ENCODE measurements at regions not wholly inside any gene's neighbourhood (a gene's known extent, or its start where the extent isn't known, plus 50 kb on each side); places are given as distances from the start of the nearest gene placed in this dataset.

DNA sequence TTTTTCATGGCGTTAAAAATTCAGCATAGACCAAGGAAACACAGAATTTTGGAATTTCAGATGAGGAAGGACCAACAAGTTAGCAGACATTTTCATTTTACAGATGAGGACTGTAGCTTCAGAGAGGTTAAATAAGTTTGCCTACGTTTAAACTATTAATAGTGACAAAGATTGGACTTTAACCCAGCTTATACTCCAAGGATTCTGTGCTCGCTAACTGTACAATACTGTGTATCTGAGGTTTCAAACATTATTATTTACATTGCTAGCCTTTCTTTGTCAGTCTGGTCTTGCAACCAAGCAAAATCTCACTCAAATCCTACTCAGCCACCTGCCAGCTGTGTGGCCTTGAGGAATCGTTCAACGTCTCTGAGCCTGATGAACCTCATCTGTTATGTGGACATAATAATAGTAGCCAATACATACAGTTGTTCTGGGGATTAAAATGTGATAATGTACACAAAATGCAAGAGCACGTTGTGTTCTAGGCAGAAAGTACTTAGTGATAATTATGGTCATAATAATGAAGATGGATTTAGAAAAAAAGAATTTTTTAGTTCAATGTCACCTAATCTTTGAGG, 462.4 kb upstream of the TRIB2 start:
- Histone ChIP-seq H3K27me3 (no peaks in the 10 kb centered on the region), H3K36me3 (no peaks in the 10 kb centered on the region), H3K27ac (no peak overlapping the region), H3K9me3 (ENCODE audit: low read depth) (no peaks in the 10 kb centered on the region), H3K4me1 (ENCODE audit: low read depth) (peaks cover 7% of the 10 kb centered on the region), H3K4me3 (no peak overlapping the region)
- no peak for DNase-seq (ENCODE audit: low read depth in 1 of 2, low spot score in 1 of 2)
- TF ChIP-seq, protein P1, sequence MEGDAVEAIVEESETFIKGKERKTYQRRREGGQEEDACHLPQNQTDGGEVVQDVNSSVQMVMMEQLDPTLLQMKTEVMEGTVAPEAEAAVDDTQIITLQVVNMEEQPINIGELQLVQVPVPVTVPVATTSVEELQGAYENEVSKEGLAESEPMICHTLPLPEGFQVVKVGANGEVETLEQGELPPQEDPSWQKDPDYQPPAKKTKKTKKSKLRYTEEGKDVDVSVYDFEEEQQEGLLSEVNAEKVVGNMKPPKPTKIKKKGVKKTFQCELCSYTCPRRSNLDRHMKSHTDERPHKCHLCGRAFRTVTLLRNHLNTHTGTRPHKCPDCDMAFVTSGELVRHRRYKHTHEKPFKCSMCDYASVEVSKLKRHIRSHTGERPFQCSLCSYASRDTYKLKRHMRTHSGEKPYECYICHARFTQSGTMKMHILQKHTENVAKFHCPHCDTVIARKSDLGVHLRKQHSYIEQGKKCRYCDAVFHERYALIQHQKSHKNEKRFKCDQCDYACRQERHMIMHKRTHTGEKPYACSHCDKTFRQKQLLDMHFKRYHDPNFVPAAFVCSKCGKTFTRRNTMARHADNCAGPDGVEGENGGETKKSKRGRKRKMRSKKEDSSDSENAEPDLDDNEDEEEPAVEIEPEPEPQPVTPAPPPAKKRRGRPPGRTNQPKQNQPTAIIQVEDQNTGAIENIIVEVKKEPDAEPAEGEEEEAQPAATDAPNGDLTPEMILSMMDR (IDR thresholded peaks at IDR 0.05; ENCODE audit: low read depth, low read length) = no peak

DNA sequence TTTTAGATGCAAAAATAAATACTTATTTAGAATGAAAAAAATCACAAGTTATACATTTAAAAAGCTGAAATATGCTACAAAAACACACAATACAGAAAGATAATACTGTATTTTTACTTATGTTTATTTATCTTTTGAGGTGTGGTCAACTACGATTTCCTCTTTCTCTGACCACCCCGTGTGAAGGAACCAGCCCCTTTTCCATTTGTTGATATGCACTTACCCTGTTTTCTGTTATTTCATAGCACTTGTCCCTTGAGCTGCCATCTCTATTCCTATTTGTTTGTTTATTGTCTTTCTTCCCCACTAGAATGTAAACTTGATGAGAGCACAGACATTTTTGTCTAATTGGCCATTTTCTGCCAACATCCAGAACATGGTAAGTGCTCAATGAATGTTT, 460.5 kb upstream of the TRIB2 start:
- H3K36me3 ChIP-seq = no peaks in the 10 kb centered on the region
- DNase-seq (ENCODE audit: low read depth in 1 of 2, low spot score in 1 of 2) = no peak
- no peak overlapping the region for H3K4me3 ChIP-seq
- H3K27ac ChIP-seq = no peak overlapping the region
- H3K9me3 ChIP-seq (ENCODE audit: low read depth) = no peaks in the 10 kb centered on the region
- peaks cover 7% of the 10 kb centered on the region for H3K4me1 ChIP-seq (ENCODE audit: low read depth)
- TF ChIP-seq, protein P1 (IDR thresholded peaks at IDR 0.05; ENCODE audit: low read depth, low read length) = no peak
- no peaks in the 10 kb centered on the region for H3K27me3 ChIP-seq

DNA sequence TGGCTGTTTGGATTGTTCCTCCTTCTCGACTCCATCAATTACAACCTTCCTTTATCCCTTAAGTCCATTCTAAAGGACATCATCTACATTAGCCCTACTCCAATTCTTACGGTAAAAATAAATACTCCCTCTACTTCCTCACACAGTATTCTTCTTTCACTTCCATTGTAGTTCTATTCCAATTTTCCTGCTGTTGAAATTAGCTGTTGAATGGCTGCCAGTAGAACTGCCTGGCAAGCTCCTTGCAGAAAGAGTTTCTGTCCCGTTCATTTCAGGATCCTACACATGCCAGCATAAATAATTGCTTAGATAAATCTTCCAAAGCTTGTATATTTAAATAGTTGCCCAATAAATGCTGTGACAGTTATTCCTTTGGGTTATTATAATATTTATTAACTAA, 459.3 kb upstream of the TRIB2 start:
- DNase-seq (ENCODE audit: low read depth in 1 of 2, low spot score in 1 of 2) = peak in 1 of 2 donors; percentile 62
- H3K9me3 ChIP-seq (ENCODE audit: low read depth) = no peaks in the 10 kb centered on the region
- no peaks in the 10 kb centered on the region for H3K36me3 ChIP-seq
- H3K27ac ChIP-seq = no peak overlapping the region
- no peaks in the 10 kb centered on the region for H3K27me3 ChIP-seq
- TF ChIP-seq, protein P1 (IDR thresholded peaks at IDR 0.05; ENCODE audit: low read depth, low read length) = no peak
- peaks cover 14% of the 10 kb centered on the region for H3K4me1 ChIP-seq (ENCODE audit: low read depth)
- H3K4me3 ChIP-seq = no peak overlapping the region

DNA sequence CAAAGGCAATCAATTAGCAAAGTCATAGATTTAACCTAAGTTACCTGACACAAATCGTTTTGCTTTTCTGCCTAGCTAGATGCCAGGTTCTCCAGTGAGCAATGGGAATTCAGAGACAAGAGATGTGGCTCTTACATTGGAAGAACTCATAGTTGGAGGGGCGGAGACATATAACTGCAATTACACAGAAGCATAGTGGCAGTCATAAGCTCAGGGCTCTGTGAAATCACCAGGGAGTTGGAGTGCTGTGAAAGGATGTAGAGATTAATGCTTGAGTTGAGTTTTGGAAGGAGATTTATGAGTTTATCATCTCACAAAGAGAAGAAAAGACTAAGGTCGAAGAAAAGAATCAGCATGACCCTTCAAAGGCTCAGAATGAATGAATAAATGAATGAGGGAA, 457.2 kb upstream of the TRIB2 start:
- Histone ChIP-seq H3K36me3 (no peaks in the 10 kb centered on the region), H3K4me3 (no peak overlapping the region), H3K9me3 (ENCODE audit: low read depth) (no peaks in the 10 kb centered on the region), H3K4me1 (ENCODE audit: low read depth) (peaks cover 22% of the 10 kb centered on the region), H3K27me3 (no peaks in the 10 kb centered on the region), H3K27ac (no peak overlapping the region)
- TF ChIP-seq, protein P1 (IDR thresholded peaks at IDR 0.05; ENCODE audit: low read depth, low read length) = no peak
- no peak for DNase-seq (ENCODE audit: low read depth in 1 of 2, low spot score in 1 of 2)

DNA sequence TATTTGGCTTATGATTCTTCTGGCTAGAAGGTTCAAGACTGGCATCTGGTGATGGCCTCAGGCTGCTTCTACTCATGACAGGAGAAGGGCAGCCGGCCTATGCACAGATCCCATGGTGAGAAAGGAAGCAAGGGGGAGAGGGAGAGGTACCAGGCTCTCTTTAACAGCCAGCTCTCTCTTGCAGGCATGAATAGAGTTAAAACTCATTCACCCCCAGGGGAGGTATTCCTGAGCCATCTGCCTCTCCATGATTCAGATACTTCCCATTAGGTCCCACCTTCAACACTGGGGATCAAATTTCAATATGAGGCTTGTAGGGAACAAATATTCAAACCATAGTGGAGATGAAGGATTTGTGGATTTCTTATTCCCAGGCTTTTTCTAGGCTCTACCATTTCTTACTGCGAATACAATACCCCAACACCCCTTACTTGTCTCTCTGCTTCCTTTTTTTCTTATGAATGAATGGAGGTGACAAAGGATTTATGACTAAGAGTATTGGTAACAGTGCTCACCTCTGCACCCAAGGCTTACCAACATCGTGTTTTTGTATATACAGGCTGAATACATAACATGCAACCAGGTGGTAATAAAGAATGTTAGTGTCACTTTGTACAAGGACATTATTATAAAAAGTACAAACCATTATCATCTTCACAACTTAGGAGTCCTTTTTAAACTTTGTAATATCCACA, 454.6 kb upstream of the TRIB2 start:
- TF ChIP-seq, protein P1 (IDR thresholded peaks at IDR 0.05; ENCODE audit: low read depth, low read length) = no peak
- DNase-seq (ENCODE audit: low read depth in 1 of 2, low spot score in 1 of 2) = no peak

More for the DNA sequence above, 454.6 kb upstream of the TRIB2 start:
- Histone ChIP-seq H3K9me3 (ENCODE audit: low read depth) (no peaks in the 10 kb centered on the region), H3K36me3 (no peaks in the 10 kb centered on the region), H3K27ac (peak overlapping the region; percentile 27), H3K27me3 (no peaks in the 10 kb centered on the region), H3K4me3 (no peak overlapping the region), H3K4me1 (ENCODE audit: low read depth) (peaks cover 15% of the 10 kb centered on the region)

Measured in cardiac muscle cell (in vitro differentiated cells and primary cell).